ENCODE measurements at regions not wholly inside any gene's neighbourhood (a gene's known extent, or its start where the extent isn't known, plus 50 kb on each side); places are given as distances from the start of the nearest gene placed in this dataset.

DNA sequence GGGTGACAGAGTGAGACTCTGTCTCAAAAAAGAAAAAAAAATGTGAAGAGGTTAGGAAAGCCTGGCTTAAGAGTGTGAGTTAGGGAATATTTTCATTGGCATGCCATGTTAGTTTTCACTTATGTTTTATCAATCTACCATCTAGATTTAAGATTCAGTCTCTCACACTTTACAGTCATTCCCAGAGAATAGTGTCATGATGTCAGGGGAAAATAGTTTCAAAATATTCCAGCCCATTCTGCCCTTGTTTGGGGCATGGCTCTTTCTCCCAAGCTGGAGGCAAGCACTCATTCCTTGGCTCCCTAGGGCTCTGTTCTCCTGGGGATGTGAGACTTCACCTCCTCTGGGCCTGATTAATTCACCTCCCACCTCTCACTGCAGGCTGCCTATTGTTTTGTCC lies 331.5 kb downstream of the CXCL12 start:
- TF ChIP-seq POLR2A (IDR thresholded peaks at IDR 0.05; ENCODE audit: low read length): no peak
- TF ChIP-seq GATA1 (IDR thresholded peaks at IDR 0.05; ENCODE audit: low read depth, low read length): no peak
